ENCODE measurements at regions not wholly inside any gene's neighbourhood (a gene's known extent, or its start where the extent isn't known, plus 50 kb on each side); places are given as distances from the start of the nearest gene placed in this dataset.

DNA sequence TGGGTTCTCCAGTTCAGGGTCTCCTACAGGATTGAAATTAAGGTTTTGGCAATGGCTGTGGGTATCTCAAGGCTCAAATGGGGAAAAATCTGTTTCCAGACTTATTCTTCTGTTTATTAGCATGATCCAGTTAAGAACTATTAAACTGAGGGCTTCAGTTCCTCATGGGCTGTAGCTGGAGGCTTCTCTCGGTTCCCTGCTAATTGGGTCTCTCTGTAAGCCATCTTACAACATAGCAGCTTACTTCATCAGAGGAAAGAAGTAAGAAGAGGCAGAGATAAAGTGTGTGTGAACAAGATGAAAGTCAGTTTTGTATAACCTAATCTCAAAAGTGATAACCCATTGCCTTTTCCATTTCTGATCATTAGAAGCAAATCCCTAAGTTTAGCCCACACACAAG is 391.9 kb downstream of the PSAT1 start (continued):
- no peak for TF ChIP-seq YY1 (IDR thresholded peaks at IDR 0.05; ENCODE audit: low read depth, low read length)
- no peak for TF ChIP-seq ZNF274 (IDR thresholded peaks at IDR 0.05; ENCODE audit: borderline replicate concordance, extremely low read depth, low read length)
- no peak for TF ChIP-seq POLR2AphosphoS5 (IDR thresholded peaks at IDR 0.05; ENCODE audit: low read depth, low read length)
- TF ChIP-seq ATF3 (IDR thresholded peaks at IDR 0.05; ENCODE audit: insufficient read depth, low read depth, low read length): no peak
- no peak for TF ChIP-seq EGR1 (IDR thresholded peaks at IDR 0.05; ENCODE audit: borderline replicate concordance, low read depth, low read length)
